Fibroblast of villous mesenchyme (primary cell): ENCODE measurements at regions not wholly inside any gene's neighbourhood (a gene's known extent, or its start where the extent isn't known, plus 50 kb on each side); places are given as distances from the start of the nearest gene placed in this dataset.

Source experiments
- DNase-seq: peaks from one replicate; pipeline ENCODE4 v3.0.0-alpha.2; 2010; ENCODE audit warnings: low read depth
- H3K4me3 ChIP-seq: 2 replicates; pipeline ENCODE4 v1.5.1; 2011; ENCODE audit warnings: low read depth, mild to moderate bottlenecking, low read length
- TF ChIP-seq, protein P1 (sequence below): IDR thresholded peaks from 2 replicates; pipeline ENCODE4 v1.5.1; 2012; ENCODE audit warnings: low read depth, mild to moderate bottlenecking, low read length; ENCODE audit not compliant: insufficient read depth

- TF ChIP-seq, protein P1, sequence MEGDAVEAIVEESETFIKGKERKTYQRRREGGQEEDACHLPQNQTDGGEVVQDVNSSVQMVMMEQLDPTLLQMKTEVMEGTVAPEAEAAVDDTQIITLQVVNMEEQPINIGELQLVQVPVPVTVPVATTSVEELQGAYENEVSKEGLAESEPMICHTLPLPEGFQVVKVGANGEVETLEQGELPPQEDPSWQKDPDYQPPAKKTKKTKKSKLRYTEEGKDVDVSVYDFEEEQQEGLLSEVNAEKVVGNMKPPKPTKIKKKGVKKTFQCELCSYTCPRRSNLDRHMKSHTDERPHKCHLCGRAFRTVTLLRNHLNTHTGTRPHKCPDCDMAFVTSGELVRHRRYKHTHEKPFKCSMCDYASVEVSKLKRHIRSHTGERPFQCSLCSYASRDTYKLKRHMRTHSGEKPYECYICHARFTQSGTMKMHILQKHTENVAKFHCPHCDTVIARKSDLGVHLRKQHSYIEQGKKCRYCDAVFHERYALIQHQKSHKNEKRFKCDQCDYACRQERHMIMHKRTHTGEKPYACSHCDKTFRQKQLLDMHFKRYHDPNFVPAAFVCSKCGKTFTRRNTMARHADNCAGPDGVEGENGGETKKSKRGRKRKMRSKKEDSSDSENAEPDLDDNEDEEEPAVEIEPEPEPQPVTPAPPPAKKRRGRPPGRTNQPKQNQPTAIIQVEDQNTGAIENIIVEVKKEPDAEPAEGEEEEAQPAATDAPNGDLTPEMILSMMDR = no peak
- no peak overlapping the region for H3K4me3 ChIP-seq
- no peak for DNase-seq
Observed at GRCh38 chr18:66759050-66759828, 155.3 kb upstream of the CDH19 start.

DNA sequence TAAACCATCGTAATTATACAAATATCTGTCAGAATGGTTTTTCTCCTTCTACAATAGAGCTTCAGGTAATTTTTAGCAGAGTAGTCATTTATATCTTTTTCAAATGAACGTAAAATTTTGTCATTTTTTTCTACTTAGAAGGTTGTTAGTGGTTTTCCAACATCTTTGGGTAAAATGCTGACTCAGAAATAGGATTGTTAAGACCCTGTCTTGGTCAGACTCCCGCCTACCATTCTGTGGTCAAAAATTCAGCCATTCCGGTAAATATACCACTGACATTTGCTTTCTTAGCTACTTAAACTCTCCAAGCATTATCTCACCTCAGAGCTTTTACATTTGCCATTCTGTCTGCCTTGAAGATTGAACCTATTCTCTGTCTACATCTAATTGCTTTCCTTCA lies 154.1 kb upstream of the CDH19 start:
- H3K4me3 ChIP-seq = no peak overlapping the region
- TF ChIP-seq, protein P1 = no peak
- no peak for DNase-seq

GRCh38 chr18:66754335-66754734 lies 150.4 kb upstream of the CDH19 start:
- TF ChIP-seq, protein P1 = no peak

GRCh38 chr18:66752733-66753132 lies 148.8 kb upstream of the CDH19 start:
- TF ChIP-seq, protein P1 = no peak
- no peak for DNase-seq

More at GRCh38 chr18:66754335-66754734, 150.4 kb upstream of the CDH19 start:
- no peak overlapping the region for H3K4me3 ChIP-seq
- no peak for DNase-seq

GRCh38 chr18:66749481-66750035 lies 145.7 kb upstream of the CDH19 start:
- no peak for DNase-seq
- no peak overlapping the region for H3K4me3 ChIP-seq
- TF ChIP-seq, protein P1 = no peak

More at GRCh38 chr18:66752733-66753132, 148.8 kb upstream of the CDH19 start:
- H3K4me3 ChIP-seq = no peak overlapping the region

DNA sequence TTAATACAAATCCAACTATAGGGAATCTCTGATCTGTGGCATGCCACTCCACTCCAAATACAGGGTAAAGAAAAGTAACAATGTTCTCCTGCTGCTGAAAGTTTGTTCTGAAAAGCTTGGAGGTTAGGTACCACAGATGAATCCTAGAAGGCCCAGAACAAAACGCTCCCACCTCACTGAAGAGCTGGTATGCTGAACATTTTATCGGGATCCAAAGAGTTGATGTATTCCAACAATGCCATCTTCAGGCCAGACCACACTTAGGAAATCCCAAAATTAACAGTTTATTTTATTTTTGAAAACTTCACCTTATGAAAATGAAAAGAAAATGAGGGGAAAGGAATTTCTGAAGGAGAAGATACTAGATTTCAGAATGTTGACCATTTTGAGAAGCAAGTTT lies 145.1 kb upstream of the CDH19 start:
- no peak for DNase-seq
- no peak overlapping the region for H3K4me3 ChIP-seq
- TF ChIP-seq, protein P1 = no peak
